NCI-H526 (cell line): ENCODE measurements at regions not wholly inside any gene's neighbourhood (a gene's known extent, or its start where the extent isn't known, plus 50 kb on each side); places are given as distances from the start of the nearest gene placed in this dataset.
"Not testable (repeated sequence)": the region's sequence is repeated elsewhere in the genome, so short reads cannot be mapped to it uniquely, and the experiment has no call there.

ENCODE experiments used
- DNase-seq, 2 experiments: peaks; one replicate each; lab custom pipeline; 2025; lab: John Stamatoyannopoulos, UW

DNA sequence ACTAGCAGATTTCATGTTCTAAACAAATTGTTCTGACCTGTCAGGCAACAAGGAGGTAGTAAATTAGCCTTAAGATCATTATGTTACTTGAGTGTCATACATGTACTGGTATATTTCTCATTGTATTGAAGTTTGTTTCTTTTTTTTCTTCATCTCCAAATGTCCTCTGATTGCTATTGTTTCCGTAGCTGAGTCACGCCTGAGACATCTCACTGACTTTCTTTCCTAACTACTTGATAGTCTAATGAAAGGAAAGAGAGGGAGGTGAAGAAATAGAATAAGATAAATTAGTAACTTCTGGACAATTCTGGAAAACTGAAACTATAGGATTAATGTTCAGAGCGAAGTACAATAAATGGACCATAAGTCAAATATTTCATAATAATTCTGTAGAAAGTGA is 1049.9 kb downstream of the TSN start:
- no peak for DNase-seq

DNA sequence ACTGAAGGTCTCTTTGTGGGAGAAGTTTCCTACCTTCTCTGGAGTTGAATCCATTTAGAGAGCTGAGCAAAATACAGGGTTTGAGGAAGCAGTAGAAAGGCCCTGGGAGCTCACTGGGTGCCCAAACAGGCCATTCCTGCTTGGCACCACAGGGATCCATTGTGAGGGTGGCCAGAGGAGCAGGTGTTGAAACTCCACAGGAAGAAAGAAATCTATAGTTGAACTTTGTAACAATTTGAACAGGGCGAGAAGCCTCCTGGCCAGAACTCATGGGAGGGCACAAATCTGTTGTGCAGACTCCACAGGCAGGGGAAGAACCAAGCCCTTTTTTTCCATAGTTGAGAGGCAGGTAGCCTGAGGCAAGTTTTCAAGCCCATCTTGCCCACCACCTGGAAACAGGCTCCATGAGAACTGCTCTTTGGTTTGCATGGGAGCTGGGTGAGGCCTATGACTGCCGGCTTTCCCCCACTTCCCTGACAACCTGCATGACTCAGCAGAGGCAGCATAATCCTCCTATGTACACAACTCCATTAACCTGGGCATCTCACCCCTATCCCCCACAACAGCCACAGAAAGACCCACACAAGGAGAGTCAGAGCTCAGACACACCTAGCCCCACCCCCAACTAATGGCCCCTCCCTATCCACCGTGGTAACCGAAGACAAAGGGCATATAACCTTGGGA is 1053.0 kb downstream of the TSN start:
- no peak for DNase-seq

- DNase-seq, result not testable (repeated sequence)
Measured at GRCh38 chr2:122812214-122812613, 1056.8 kb downstream of the TSN start.

- DNase-seq, result no peak
Measured at GRCh38 chr2:122815120-122815519, 1059.7 kb downstream of the TSN start.

- no peak for DNase-seq
Measured at GRCh38 chr2:122816803-122817202, 1061.4 kb downstream of the TSN start.

DNA sequence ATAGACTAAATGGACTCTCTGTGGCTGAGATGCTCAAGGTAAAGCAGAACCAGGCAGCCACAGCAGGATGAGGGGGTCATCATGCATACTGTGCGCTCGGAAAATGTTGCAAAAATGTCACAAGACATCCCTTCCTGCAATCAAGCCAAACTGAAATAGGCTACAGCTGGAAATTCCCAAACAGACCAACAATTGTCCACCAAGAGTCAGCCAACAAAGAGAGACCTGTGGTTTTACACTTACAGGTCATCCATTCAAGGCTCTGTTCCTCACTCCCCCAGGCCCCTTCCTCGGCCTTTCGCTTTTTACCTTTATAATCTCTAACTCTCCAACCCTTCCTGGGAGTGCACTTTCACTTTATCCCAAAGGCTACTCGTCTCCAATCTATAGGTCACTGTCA is 1066.9 kb downstream of the TSN start:
- no peak for DNase-seq

DNA sequence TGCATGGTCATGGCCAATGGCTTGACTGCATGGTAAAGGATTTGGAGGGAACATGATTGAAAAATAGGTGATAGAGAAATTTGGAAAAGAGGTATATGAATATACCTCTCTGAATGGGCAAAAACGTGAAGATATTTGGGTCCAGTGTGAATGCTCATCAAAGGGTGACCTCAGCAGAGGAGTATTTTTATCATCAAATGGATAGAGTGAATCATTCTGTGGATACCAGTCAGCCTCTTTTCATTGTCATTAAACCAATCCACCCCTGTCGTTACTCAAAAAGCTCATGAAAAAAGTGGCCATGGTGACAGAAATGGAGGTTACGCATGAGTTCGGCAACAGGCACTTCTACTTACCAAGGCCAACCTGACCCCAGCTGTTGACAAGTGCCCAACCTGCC is 1074.7 kb downstream of the TSN start:
- no peak for DNase-seq

- peak; percentile 8 to 12 for DNase-seq
Measured at GRCh38 chr2:122831649-122832048, 1076.2 kb downstream of the TSN start.

- DNase-seq, result no peak
Measured at GRCh38 chr2:122843503-122843902, 1088.1 kb downstream of the TSN start.

- peak; percentile 75 to 82 for DNase-seq
Measured at GRCh38 chr2:122851161-122851560, 1095.7 kb downstream of the TSN start.

DNA sequence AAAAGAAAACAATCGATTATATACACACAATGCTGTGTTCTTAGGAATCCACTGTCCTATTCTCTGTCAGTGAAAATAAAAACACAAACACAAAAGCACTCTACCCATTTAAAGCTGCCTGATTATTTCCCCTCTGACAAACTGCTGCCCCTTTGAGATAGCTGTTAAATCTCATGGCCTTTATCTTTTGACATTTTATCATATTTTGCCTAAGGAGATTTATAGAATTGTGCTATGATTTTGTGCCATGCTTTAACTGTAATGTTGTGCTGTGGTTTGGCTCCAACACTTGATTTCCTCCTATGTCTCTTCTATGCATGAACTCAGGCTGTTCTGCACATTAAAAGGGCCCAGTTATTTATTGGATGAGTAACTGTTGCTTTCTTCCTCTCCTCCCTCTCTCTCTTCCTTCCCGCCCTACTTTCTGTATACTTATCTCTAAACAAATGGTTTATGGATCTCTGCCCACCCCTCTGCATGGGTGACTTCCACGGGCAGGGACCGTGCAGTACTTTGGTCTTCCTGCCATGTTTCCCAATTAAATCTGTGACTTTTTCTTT is 1096.6 kb downstream of the TSN start:
- no peak for DNase-seq

DNA sequence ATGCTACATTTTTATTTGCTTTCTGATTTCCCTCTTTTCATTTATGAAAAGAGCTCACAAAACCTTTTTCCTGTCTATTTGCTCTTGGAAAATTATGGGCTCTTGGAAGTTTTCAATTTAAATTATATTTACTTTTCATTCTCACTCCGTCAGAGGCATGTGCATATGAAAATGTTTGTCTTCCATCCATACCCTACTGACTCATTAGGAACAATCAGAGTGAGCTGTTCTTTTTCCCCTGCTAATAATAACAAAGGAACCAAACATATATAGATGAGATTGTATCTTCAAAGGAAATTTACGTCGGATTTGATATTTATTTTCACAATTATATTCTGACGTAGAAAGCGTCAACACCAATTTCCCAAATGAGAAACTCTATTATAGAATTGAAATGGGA is 1101.2 kb downstream of the TSN start:
- no peak for DNase-seq

DNA sequence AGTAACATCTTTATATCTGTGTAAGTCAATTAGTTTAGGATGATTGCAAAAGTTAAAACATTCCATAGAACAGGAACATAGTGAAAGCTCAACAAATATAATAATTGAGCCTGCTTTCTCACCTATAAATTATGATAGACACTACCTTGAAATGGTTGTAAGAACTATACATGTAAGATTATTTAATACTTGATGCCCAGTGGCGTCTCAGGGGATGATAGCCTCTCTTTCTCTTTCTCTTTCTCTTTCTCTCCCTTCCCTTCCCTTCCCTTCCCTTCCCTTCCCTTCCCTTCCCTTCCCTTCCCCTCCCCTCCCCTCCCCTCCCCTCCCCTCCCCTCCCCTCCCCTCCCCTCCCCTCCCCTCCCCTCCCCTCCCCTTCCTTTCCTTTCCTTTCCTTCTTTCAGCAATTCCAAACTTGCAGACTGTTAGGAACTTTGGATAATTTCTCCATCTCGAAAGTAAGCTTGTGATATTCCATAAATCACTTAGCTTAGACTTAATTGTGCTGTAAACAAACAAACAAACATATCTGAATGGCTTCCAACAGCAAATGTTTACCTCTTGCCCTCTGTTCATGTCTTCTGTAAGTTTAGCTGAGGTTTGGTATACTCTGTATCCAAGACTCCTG is 1102.7 kb downstream of the TSN start:
- DNase-seq, result no peak

DNA sequence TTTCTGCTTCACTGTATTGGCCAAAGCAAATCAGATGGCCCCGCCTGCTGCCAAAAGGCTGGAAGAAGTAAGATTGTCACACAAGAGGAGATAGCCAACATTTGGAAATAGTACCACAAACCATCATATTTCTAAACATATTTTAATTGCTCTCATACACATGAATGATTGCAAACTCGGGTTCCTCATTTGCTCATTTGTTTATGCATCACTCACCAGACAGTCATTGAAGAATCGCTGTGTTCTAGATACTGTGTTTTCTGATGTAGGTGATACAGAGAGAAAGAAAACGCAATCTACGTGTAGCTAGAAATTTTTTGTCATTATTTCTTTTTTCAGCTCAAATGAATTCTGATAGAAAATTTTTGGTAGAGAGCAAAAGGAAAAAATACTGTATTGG is 1103.4 kb downstream of the TSN start:
- no peak for DNase-seq

- DNase-seq, result no peak
Measured at GRCh38 chr2:122859260-122859659, 1103.8 kb downstream of the TSN start.

GRCh38 chr2:122863532-122863931 is 1108.1 kb downstream of the TSN start:
- DNase-seq, result no peak

- DNase-seq, result no peak
Measured at GRCh38 chr2:122864728-122865127, 1109.3 kb downstream of the TSN start.

GRCh38 chr2:122866095-122866494 is 1110.6 kb downstream of the TSN start:
- no peak for DNase-seq

- no peak for DNase-seq
Measured at GRCh38 chr2:122867941-122868340, 1112.5 kb downstream of the TSN start.

DNA sequence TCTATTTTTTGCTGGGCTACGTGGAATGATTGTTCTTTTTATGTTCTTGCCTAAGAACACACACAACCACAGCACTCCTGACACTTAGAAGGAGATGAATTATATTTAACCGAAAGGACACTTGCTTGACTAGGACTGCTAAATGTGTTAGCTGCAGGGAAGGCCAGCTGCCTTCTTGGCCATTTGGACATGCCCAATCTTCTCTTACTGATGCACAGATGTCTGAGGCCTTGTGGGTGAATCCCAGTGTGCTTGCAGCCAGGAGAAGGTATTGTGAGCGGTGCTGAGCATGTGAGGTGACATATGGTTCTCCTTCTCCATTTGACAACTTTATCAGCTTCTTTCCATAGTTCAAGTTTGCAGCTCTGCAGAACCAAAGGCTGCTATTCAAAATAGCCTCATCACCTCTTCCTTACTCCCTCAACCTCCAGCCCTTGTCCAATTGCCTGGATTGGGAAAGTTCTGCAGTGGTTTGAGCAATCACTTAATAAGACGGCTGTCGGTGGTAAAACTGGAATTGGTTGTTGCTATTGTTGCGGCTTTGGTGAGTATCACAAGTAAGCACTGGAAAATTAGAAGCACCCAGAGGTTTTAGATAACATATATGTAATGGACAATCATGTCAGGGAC is 1113.3 kb downstream of the TSN start:
- DNase-seq, result no peak

GRCh38 chr2:122873951-122874350 is 1118.5 kb downstream of the TSN start:
- DNase-seq, result no peak

- no peak for DNase-seq
Measured at GRCh38 chr2:122875091-122875865, 1119.8 kb downstream of the TSN start.
